ENCODE measurements at regions not wholly inside any gene's neighbourhood (a gene's known extent, or its start where the extent isn't known, plus 50 kb on each side); places are given as distances from the start of the nearest gene placed in this dataset.

GRCh38 chr1:100611086-100611485 lies 73.1 kb downstream of the GPR88 start:
- Histone ChIP-seq H3K4me1 (ENCODE audit: insufficient read depth) (no peaks in the 10 kb centered on the region), H2AFZ (no peak overlapping the region), H3K9me3 (ENCODE audit: low read depth) (no peaks in the 10 kb centered on the region), H4K20me1 (ENCODE audit: insufficient read depth, poor library complexity, severe bottlenecking) (no peaks in the 10 kb centered on the region), H3K4me3 (no peak overlapping the region), H3K36me3 (replicated peaks; ENCODE audit: insufficient read depth, low read depth) (no peaks in the 10 kb centered on the region), H3K27me3 (no peaks in the 10 kb centered on the region), H3K4me2 (no peak overlapping the region), H3K79me2 (no peaks in the 10 kb centered on the region), H3K27ac (no peak overlapping the region), H3K9me2 (replicated peaks; ENCODE audit: insufficient read depth) (no peaks in the 10 kb centered on the region)
- WGBS (ENCODE audit: low lambda C conversion rate, missing lambda C conversion rate): 81% methylated on average over 3 of the region's 3 CpGs
- no peak for TF ChIP-seq EZH2 (IDR thresholded peaks at IDR 0.05; ENCODE audit: borderline replicate concordance)
- TF ChIP-seq EZH2phosphoT487 (IDR thresholded peaks at IDR 0.05; ENCODE audit: low read depth, severe bottlenecking, unreplicated experiment): no peak
- TF ChIP-seq CTCF (IDR thresholded peaks at IDR 0.05; ENCODE audit: poor library complexity): no peak
- no peak for DNase-seq (ENCODE audit: low spot score)

GRCh38 chr1:100612540-100612939 lies 74.6 kb downstream of the GPR88 start:
- DNase-seq (ENCODE audit: low spot score): no peak
- Histone ChIP-seq H3K79me2 (no peaks in the 10 kb centered on the region), H3K4me2 (no peak overlapping the region), H4K20me1 (ENCODE audit: insufficient read depth, poor library complexity, severe bottlenecking) (no peaks in the 10 kb centered on the region), H3K27me3 (no peaks in the 10 kb centered on the region), H3K4me1 (ENCODE audit: insufficient read depth) (no peaks in the 10 kb centered on the region), H3K4me3 (no peak overlapping the region), H2AFZ (no peak overlapping the region), H3K9me2 (replicated peaks; ENCODE audit: insufficient read depth) (no peaks in the 10 kb centered on the region), H3K36me3 (replicated peaks; ENCODE audit: insufficient read depth, low read depth) (no peaks in the 10 kb centered on the region), H3K9me3 (ENCODE audit: low read depth) (no peaks in the 10 kb centered on the region), H3K27ac (no peak overlapping the region)
- TF ChIP-seq EZH2phosphoT487 (IDR thresholded peaks at IDR 0.05; ENCODE audit: low read depth, severe bottlenecking, unreplicated experiment) (no peak), EZH2 (IDR thresholded peaks at IDR 0.05; ENCODE audit: borderline replicate concordance) (no peak), CTCF (IDR thresholded peaks at IDR 0.05; ENCODE audit: poor library complexity) (no peak)
- 88% methylated on average over 3 of the region's 3 CpGs for WGBS (ENCODE audit: low lambda C conversion rate, missing lambda C conversion rate)

- Histone ChIP-seq H3K79me2 (no peaks in the 10 kb centered on the region), H4K20me1 (ENCODE audit: insufficient read depth, poor library complexity, severe bottlenecking) (no peaks in the 10 kb centered on the region), H3K4me1 (ENCODE audit: insufficient read depth) (no peaks in the 10 kb centered on the region), H3K27ac (no peak overlapping the region), H3K9me3 (ENCODE audit: low read depth) (no peaks in the 10 kb centered on the region), H3K27me3 (no peaks in the 10 kb centered on the region), H2AFZ (no peak overlapping the region), H3K4me2 (no peak overlapping the region), H3K4me3 (no peak overlapping the region), H3K36me3 (replicated peaks; ENCODE audit: insufficient read depth, low read depth) (no peaks in the 10 kb centered on the region), H3K9me2 (replicated peaks; ENCODE audit: insufficient read depth) (no peaks in the 10 kb centered on the region)
- 87% methylated on average over 3 of the region's 3 CpGs for WGBS (ENCODE audit: low lambda C conversion rate, missing lambda C conversion rate)
- no peak for TF ChIP-seq EZH2phosphoT487 (IDR thresholded peaks at IDR 0.05; ENCODE audit: low read depth, severe bottlenecking, unreplicated experiment)
- no peak for TF ChIP-seq CTCF (IDR thresholded peaks at IDR 0.05; ENCODE audit: poor library complexity)
- TF ChIP-seq EZH2 (IDR thresholded peaks at IDR 0.05; ENCODE audit: borderline replicate concordance): no peak
- no peak for DNase-seq (ENCODE audit: low spot score)
Measured at GRCh38 chr1:100613817-100614559, 76.0 kb downstream of the GPR88 start.
